HepG2 (cell line): ENCODE measurements at regions not wholly inside any gene's neighbourhood (a gene's known extent, or its start where the extent isn't known, plus 50 kb on each side); places are given as distances from the start of the nearest gene placed in this dataset.

Experiments used
- ATAC-seq: fragments of 200-7000 bp; cut with Tn5 transposase; 3 replicates; pipeline ENCODE4 v1.9.1; 2020; ENCODE audit warnings: mild to moderate bottlenecking, moderate library complexity
- BruUV-seq: library from RNA; stranded (reverse); fragments of 400-500 nt; replicated peaks from 2 replicates; lab custom pipeline; 2021; lab: Mats Ljungman, UMichigan
- CTCF ChIA-PET: fragments of 300-600 bp; formaldehyde crosslinking; extraction: SDS; loops from one replicate; lab custom pipeline; 2021; ENCODE audit warnings: low total read pairs, inconsistent platforms, low intra/inter-chr PET ratio; lab: Yijun Ruan, JAX
- POLR2A ChIA-PET: fragments of 350-600 bp; sonication (Branson Sonifier 250); formaldehyde crosslinking; loops from one replicate; lab custom pipeline; 2020; ENCODE audit warnings: antibody characterized with exemption, inconsistent platforms; lab: Yijun Ruan, JAX
- DNase-seq: peaks from one replicate; pipeline ENCODE4 v3.0.0-alpha.2; 2015; ENCODE audit warnings: low spot score
- FAIRE-seq: peaks from 3 replicates; lab custom pipeline; 2011; peaks lifted over from hg19 to GRCh38; lab: Jason Lieb, UNC
- H2AFZ ChIP-seq: one replicate; pipeline ENCODE4 v1.6.1; 2011; ENCODE audit warnings: low read length, inconsistent platforms
- H3K27ac ChIP-seq: fragments of 300-600 bp; 3 replicates; pipeline ENCODE4 v1.8.0; 2011; ENCODE audit warnings: mixed run types, mild to moderate bottlenecking, mixed read lengths, low read length, inconsistent platforms; ENCODE audit not compliant: insufficient read depth; ENCODE audit errors: extremely low read length
- H3K27me3 ChIP-seq, 2 experiments: fragments of 200-600 bp in 1 of 2; 2 replicates in 1 of 2; 3 replicates in 1 of 2; pipeline versions ENCODE4 v1.6.0 to v1.8.0; 2011; ENCODE audit warnings: low read length in 2 of 2, mild to moderate bottlenecking in 2 of 2, moderate library complexity in 2 of 2, inconsistent platforms in 1 of 2; ENCODE audit not compliant: insufficient read depth in 2 of 2, control insufficient read depth in 1 of 2
- H3K36me3 ChIP-seq, 2 experiments: fragments of 200-600 bp in 1 of 2; replicated peaks in 1 of 2; 2 replicates in 1 of 2; 3 replicates in 1 of 2; pipeline versions ENCODE4 v1.5.1 to v1.8.0; 2011; ENCODE audit warnings: low read length in 2 of 2, inconsistent platforms in 1 of 2; ENCODE audit not compliant: insufficient read depth in 2 of 2, control insufficient read depth in 1 of 2
- H3K4me1 ChIP-seq: 2 replicates; pipeline ENCODE4 v1.5.1; 2012; ENCODE audit warnings: low read length, inconsistent platforms; ENCODE audit not compliant: insufficient read depth
- H3K4me2 ChIP-seq: 2 replicates; pipeline ENCODE4 v1.6.0; 2011; ENCODE audit warnings: low read depth, low read length, inconsistent platforms
- H3K4me3 ChIP-seq, 3 experiments: fragments of 200-600 bp in 1 of 3; sonication (generic), shearing (Covaris generic) in 1 of 3; replicated peaks in 1 of 3; 2 replicates each; pipeline ENCODE4 v1.5.1; 2011 to 2016; ENCODE audit warnings: low read length in 3 of 3, inconsistent platforms in 2 of 3, low read depth in 2 of 3, mild to moderate bottlenecking in 2 of 3, control low read depth in 1 of 3, mixed read lengths in 1 of 3; ENCODE audit not compliant: insufficient read depth in 1 of 3
- H3K79me2 ChIP-seq: one replicate; pipeline ENCODE4 v1.6.1; 2011; ENCODE audit warnings: low read length, inconsistent platforms; ENCODE audit not compliant: insufficient read depth
- H3K9ac ChIP-seq: 2 replicates; pipeline ENCODE4 v1.6.0; 2011; ENCODE audit warnings: mild to moderate bottlenecking, low read depth, low read length, inconsistent platforms; ENCODE audit not compliant: insufficient read depth
- H3K9me3 ChIP-seq: 2 replicates; pipeline ENCODE4 v1.5.1; 2012; ENCODE audit warnings: mild to moderate bottlenecking, low read length
- H4K20me1 ChIP-seq: 2 replicates; pipeline ENCODE4 v1.6.0; 2011; ENCODE audit warnings: inconsistent platforms, mild to moderate bottlenecking, low read length, moderate library complexity; ENCODE audit not compliant: insufficient read depth
- FOSL2 ChIP-seq: sonication (generic); formaldehyde crosslinking; IDR thresholded peaks from 2 replicates; pipeline ENCODE4 v1.4.0; 2020; ENCODE audit warnings: missing genetic modification reagents
- JDP2 ChIP-seq: sonication (generic); formaldehyde crosslinking; IDR thresholded peaks from 2 replicates; pipeline ENCODE4 v1.8.1; 2022; ENCODE audit warnings: missing genetic modification reagents, borderline replicate concordance
- LCORL ChIP-seq, 2 experiments: fragments of 450-650 bp in 1 of 2; sonication (generic) in 1 of 2; formaldehyde crosslinking in 1 of 2; IDR thresholded peaks; 2 replicates each; pipeline versions ENCODE4 v1.5.0 to v1.6.1; 2017 to 2020; ENCODE audit warnings: antibody characterized with exemption in 1 of 2, missing genetic modification reagents in 1 of 2
- NRL ChIP-seq: sonication (generic); formaldehyde crosslinking; IDR thresholded peaks from 2 replicates; pipeline ENCODE4 v1.5.0; 2020; ENCODE audit warnings: missing genetic modification reagents, mild to moderate bottlenecking, moderate library complexity, borderline replicate concordance
- PITX1 ChIP-seq: sonication (generic); formaldehyde crosslinking; IDR thresholded peaks from 2 replicates; pipeline ENCODE4 v1.5.1; 2020; ENCODE audit warnings: mild to moderate bottlenecking, missing genetic modification reagents
- RAD21 ChIP-seq: fragments of 450-650 bp; formaldehyde crosslinking; IDR thresholded peaks from 2 replicates; pipeline ENCODE4 v1.5.0; 2020; ENCODE audit warnings: mild to moderate bottlenecking
- RXRA ChIP-seq: sonication (generic); formaldehyde crosslinking; IDR thresholded peaks from 2 replicates; pipeline ENCODE4 v1.5.1; 2020; ENCODE audit warnings: missing genetic modification reagents
- ZBTB21 ChIP-seq: sonication (generic); formaldehyde crosslinking; IDR thresholded peaks from 2 replicates; pipeline ENCODE4 v1.4.0; 2020; ENCODE audit warnings: missing genetic modification reagents
- ZFP36L2 ChIP-seq: sonication (generic); formaldehyde crosslinking; IDR thresholded peaks from 2 replicates; pipeline ENCODE4 v1.4.0; 2020; ENCODE audit warnings: missing genetic modification reagents
- ZNF138 ChIP-seq: sonication (generic); formaldehyde crosslinking; IDR thresholded peaks from 2 replicates; pipeline ENCODE4 v1.5.0; 2020; ENCODE audit warnings: mild to moderate bottlenecking, low read depth, missing genetic modification reagents
- ZNF329 ChIP-seq: sonication (generic); formaldehyde crosslinking; IDR thresholded peaks from 2 replicates; pipeline ENCODE4 v1.9.0; 2021; ENCODE audit warnings: low read depth, mild to moderate bottlenecking, missing genetic modification reagents
- ZNF558 ChIP-seq: sonication (generic); formaldehyde crosslinking; IDR thresholded peaks from 2 replicates; pipeline ENCODE4 v1.9.0; 2022; ENCODE audit warnings: mild to moderate bottlenecking, missing genetic modification reagents, borderline replicate concordance
- ZNF883 ChIP-seq: sonication (generic); formaldehyde crosslinking; IDR thresholded peaks from 2 replicates; pipeline ENCODE4 v1.5.1; 2020; ENCODE audit warnings: mild to moderate bottlenecking, missing genetic modification reagents; ENCODE audit errors: not compliant biosample characterization
- WGBS: methylation state at CpG from one replicate; pipeline ENCODE4 v1.1.6; 2017; ENCODE audit warnings: low lambda C conversion rate; 5-methylcytosine and 5-hydroxymethylcytosine counted together
- in situ Hi-C: cut with HindIII; loops from 2 replicates; pipeline ENCODE4 v1.10.0; 2017; ENCODE audit warnings: low pct_unique_long_range_greater_than_20kb; ENCODE audit not compliant: extremely low pct_ligation_motif_present
- intact Hi-C: fragments of 100-400 bp; cut with micrococcal nuclease; formaldehyde crosslinking; loops from one replicate; pipeline ENCODE4 v1.10.0; 2022; ENCODE audit not compliant: unreplicated experiment
- TF ChIP-seq, protein P1 (sequence below): sonication (generic); formaldehyde crosslinking; IDR thresholded peaks from 2 replicates; pipeline ENCODE4 v1.5.1; 2020; ENCODE audit warnings: mild to moderate bottlenecking, missing genetic modification reagents, moderate library complexity
- TF ChIP-seq, protein P2 (sequence below): sonication (generic); formaldehyde crosslinking; IDR thresholded peaks from 2 replicates; pipeline ENCODE4 v1.4.0; 2020; ENCODE audit warnings: missing genetic modification reagents, mild to moderate bottlenecking, borderline replicate concordance
- TF ChIP-seq, protein P3 (sequence below), 2 experiments: fragments of 450-650 bp in 1 of 2; sonication (generic) in 1 of 2; formaldehyde crosslinking; IDR thresholded peaks; 2 replicates each; pipeline versions ENCODE4 v1.5.0 to v1.8.0; 2020 to 2022; ENCODE audit warnings: mild to moderate bottlenecking in 1 of 2, missing genetic modification reagents in 1 of 2
- TF ChIP-seq, protein P4 (sequence below): sonication (generic); formaldehyde crosslinking; IDR thresholded peaks from 2 replicates; pipeline ENCODE4 v1.5.0; 2020; ENCODE audit warnings: missing genetic modification reagents, mild to moderate bottlenecking, borderline replicate concordance

DNA sequence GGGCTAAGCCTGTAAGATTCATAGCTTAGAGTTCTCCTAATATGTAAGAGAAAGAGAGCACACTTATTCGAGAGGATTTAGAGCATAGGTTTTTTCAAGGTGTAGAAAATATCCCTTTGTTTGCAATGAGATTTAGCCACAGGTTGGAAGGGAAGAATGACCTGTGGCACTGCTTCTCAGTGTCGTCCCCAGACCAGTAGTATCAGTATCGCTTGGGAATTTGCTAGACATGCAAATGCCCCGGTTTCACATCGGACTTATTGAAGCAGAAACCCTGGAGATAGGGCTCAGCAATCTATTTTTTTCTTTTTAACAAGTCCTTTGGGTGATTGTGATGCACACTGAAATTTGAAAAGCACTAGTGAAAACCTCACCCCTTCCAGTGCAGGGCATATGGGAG is 362.6 kb upstream of the C11orf87 start:
- CTCF ChIA-PET: no interaction called here
- no peaks in the 10 kb centered on the region for H3K79me2 ChIP-seq
- in situ Hi-C loops: no loop called here
- 1% methylated on average over 5 of the region's 5 CpGs for WGBS
- DNase-seq (no peak), FAIRE-seq (no peak), ATAC-seq (no peak)
- H3K27ac ChIP-seq: no peak overlapping the region
- H3K9me3 ChIP-seq: no peaks in the 10 kb centered on the region
- POLR2A ChIA-PET: no interaction called here
- no peaks in the 10 kb centered on the region for H3K36me3 ChIP-seq
- H4K20me1 ChIP-seq: no peaks in the 10 kb centered on the region
- no peaks in the 10 kb centered on the region for H3K4me1 ChIP-seq
- no peak overlapping the region for H3K4me2 ChIP-seq
- intact Hi-C loops: no loop called here
- H3K9ac ChIP-seq: no peak overlapping the region
- BruUV-seq: no TSS peak
- no peaks in the 10 kb centered on the region for H3K27me3 ChIP-seq
- no peak overlapping the region for H2AFZ ChIP-seq
- H3K4me3 ChIP-seq: no peak overlapping the region
- TF ChIP-seq RXRA (no peak), ZNF883 (CRISPR knock-in tag) (no peak), ZNF558 (CRISPR knock-in tag) (no peak), ZNF329 (CRISPR knock-in tag) (no peak), JDP2 (CRISPR knock-in tag) (no peak), ZNF138 (no peak), RAD21 (CRISPR knock-in tag) (no peak), LCORL (IDR thresholded peaks at IDR 0.05) (no peak), LCORL (CRISPR knock-in tag; IDR thresholded peaks at IDR 0.05) (no peak), PITX1 (CRISPR knock-in tag) (no peak), ZBTB21 (CRISPR knock-in tag) (no peak), ZFP36L2 (CRISPR knock-in tag) (no peak), FOSL2 (CRISPR knock-in tag) (no peak), NRL (no peak)
- TF ChIP-seq, protein P1, sequence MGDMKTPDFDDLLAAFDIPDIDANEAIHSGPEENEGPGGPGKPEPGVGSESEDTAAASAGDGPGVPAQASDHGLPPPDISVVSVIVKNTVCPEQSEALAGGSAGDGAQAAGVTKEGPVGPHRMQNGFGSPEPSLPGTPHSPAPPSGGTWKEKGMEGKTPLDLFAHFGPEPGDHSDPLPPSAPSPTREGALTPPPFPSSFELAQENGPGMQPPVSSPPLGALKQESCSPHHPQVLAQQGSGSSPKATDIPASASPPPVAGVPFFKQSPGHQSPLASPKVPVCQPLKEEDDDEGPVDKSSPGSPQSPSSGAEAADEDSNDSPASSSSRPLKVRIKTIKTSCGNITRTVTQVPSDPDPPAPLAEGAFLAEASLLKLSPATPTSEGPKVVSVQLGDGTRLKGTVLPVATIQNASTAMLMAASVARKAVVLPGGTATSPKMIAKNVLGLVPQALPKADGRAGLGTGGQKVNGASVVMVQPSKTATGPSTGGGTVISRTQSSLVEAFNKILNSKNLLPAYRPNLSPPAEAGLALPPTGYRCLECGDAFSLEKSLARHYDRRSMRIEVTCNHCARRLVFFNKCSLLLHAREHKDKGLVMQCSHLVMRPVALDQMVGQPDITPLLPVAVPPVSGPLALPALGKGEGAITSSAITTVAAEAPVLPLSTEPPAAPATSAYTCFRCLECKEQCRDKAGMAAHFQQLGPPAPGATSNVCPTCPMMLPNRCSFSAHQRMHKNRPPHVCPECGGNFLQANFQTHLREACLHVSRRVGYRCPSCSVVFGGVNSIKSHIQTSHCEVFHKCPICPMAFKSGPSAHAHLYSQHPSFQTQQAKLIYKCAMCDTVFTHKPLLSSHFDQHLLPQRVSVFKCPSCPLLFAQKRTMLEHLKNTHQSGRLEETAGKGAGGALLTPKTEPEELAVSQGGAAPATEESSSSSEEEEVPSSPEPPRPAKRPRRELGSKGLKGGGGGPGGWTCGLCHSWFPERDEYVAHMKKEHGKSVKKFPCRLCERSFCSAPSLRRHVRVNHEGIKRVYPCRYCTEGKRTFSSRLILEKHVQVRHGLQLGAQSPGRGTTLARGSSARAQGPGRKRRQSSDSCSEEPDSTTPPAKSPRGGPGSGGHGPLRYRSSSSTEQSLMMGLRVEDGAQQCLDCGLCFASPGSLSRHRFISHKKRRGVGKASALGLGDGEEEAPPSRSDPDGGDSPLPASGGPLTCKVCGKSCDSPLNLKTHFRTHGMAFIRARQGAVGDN (CRISPR knock-in tag): no peak
- TF ChIP-seq, protein P2, sequence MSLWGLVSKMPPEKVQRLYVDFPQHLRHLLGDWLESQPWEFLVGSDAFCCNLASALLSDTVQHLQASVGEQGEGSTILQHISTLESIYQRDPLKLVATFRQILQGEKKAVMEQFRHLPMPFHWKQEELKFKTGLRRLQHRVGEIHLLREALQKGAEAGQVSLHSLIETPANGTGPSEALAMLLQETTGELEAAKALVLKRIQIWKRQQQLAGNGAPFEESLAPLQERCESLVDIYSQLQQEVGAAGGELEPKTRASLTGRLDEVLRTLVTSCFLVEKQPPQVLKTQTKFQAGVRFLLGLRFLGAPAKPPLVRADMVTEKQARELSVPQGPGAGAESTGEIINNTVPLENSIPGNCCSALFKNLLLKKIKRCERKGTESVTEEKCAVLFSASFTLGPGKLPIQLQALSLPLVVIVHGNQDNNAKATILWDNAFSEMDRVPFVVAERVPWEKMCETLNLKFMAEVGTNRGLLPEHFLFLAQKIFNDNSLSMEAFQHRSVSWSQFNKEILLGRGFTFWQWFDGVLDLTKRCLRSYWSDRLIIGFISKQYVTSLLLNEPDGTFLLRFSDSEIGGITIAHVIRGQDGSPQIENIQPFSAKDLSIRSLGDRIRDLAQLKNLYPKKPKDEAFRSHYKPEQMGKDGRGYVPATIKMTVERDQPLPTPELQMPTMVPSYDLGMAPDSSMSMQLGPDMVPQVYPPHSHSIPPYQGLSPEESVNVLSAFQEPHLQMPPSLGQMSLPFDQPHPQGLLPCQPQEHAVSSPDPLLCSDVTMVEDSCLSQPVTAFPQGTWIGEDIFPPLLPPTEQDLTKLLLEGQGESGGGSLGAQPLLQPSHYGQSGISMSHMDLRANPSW (CRISPR knock-in tag): no peak
- TF ChIP-seq, protein P3, sequence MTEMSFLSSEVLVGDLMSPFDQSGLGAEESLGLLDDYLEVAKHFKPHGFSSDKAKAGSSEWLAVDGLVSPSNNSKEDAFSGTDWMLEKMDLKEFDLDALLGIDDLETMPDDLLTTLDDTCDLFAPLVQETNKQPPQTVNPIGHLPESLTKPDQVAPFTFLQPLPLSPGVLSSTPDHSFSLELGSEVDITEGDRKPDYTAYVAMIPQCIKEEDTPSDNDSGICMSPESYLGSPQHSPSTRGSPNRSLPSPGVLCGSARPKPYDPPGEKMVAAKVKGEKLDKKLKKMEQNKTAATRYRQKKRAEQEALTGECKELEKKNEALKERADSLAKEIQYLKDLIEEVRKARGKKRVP (CRISPR knock-in tag; IDR thresholded peaks at IDR 0.05): no peak
- TF ChIP-seq, protein P4, sequence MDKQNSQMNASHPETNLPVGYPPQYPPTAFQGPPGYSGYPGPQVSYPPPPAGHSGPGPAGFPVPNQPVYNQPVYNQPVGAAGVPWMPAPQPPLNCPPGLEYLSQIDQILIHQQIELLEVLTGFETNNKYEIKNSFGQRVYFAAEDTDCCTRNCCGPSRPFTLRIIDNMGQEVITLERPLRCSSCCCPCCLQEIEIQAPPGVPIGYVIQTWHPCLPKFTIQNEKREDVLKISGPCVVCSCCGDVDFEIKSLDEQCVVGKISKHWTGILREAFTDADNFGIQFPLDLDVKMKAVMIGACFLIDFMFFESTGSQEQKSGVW (CRISPR knock-in tag): no peak
